OCI-LY1 (cell line): ENCODE measurements at regions not wholly inside any gene's neighbourhood (a gene's known extent, or its start where the extent isn't known, plus 50 kb on each side); places are given as distances from the start of the nearest gene placed in this dataset.

ENCODE experiments used
- H2AFZ ChIP-seq: fragments of 200-600 bp; sonication (generic), shearing (Covaris generic); 2 replicates; pipeline ENCODE4 v1.6.0; 2014; ENCODE audit warnings: antibody characterized with exemption, mild to moderate bottlenecking, low read length
- H3F3A ChIP-seq: fragments of 200-600 bp; sonication (generic), shearing (Covaris generic); 2 replicates; pipeline ENCODE4 v1.6.0; 2014; ENCODE audit warnings: mild to moderate bottlenecking, antibody characterized with exemption, low read length, moderate library complexity; ENCODE audit not compliant: insufficient read depth
- H3K27ac ChIP-seq: fragments of 200-600 bp; sonication (generic); 2 replicates; pipeline ENCODE4 v1.5.1; 2014; ENCODE audit warnings: low read length, mixed run types, mild to moderate bottlenecking, low read depth; ENCODE audit not compliant: poor library complexity, severe bottlenecking
- H3K27me3 ChIP-seq: fragments of 200-600 bp; sonication (generic); 2 replicates; pipeline ENCODE4 v1.6.0; 2014; ENCODE audit warnings: antibody characterized with exemption, mild to moderate bottlenecking, low read length, moderate library complexity; ENCODE audit not compliant: insufficient read depth
- H3K36me3 ChIP-seq: fragments of 200-600 bp; sonication (generic); 2 replicates; pipeline ENCODE4 v1.6.1; 2014; ENCODE audit warnings: mild to moderate bottlenecking, antibody characterized with exemption, low read length, moderate library complexity, mixed read lengths; ENCODE audit not compliant: insufficient read depth
- H3K4me1 ChIP-seq: fragments of 200-600 bp; sonication (generic); 2 replicates; pipeline ENCODE4 v1.5.1; 2014; ENCODE audit warnings: mild to moderate bottlenecking, low read length, moderate library complexity; ENCODE audit not compliant: insufficient read depth, severe bottlenecking
- H3K4me2 ChIP-seq: fragments of 200-600 bp; sonication (generic), shearing (Covaris generic); 2 replicates; pipeline ENCODE4 v1.6.1; 2014; ENCODE audit warnings: low read length
- H3K4me3 ChIP-seq: fragments of 200-600 bp; sonication (generic); 2 replicates; pipeline ENCODE4 v1.5.1; 2014; ENCODE audit warnings: low read length, low read depth, mild to moderate bottlenecking, mixed read lengths; ENCODE audit not compliant: poor library complexity, severe bottlenecking
- H3K79me2 ChIP-seq: fragments of 200-600 bp; shearing (Covaris generic); 2 replicates; pipeline ENCODE4 v1.6.1; 2016; ENCODE audit warnings: mixed run types, low read length, mixed read lengths; ENCODE audit not compliant: insufficient read depth
- H3K9ac ChIP-seq: fragments of 200-600 bp; sonication (generic), shearing (Covaris generic); 2 replicates; pipeline ENCODE4 v1.6.1; 2014; ENCODE audit warnings: mild to moderate bottlenecking, low read length, mixed read lengths
- H3K9me2 ChIP-seq: fragments of 200-600 bp; sonication (generic), shearing (Covaris generic); 2 replicates; pipeline ENCODE4 v1.6.1; 2014; ENCODE audit warnings: low read depth, mild to moderate bottlenecking, low read length, mixed read lengths
- H3K9me3 ChIP-seq: fragments of 200-600 bp; shearing (Covaris generic); 2 replicates; pipeline ENCODE4 v1.6.1; 2014; ENCODE audit warnings: low read length, mixed read lengths
- H4K20me1 ChIP-seq: fragments of 200-600 bp; sonication (generic), shearing (Covaris generic); 2 replicates; pipeline ENCODE4 v1.6.0; 2016; ENCODE audit warnings: mild to moderate bottlenecking, low read length; ENCODE audit not compliant: insufficient read depth
- CTCF ChIP-seq: fragments of 200-600 bp; sonication (generic), shearing (Covaris generic); IDR thresholded peaks from 2 replicates; pipeline ENCODE4 v1.5.1; 2017; ENCODE audit warnings: mild to moderate bottlenecking, antibody characterized with exemption, low read length, moderate library complexity, mixed read lengths
- EZH2 ChIP-seq: fragments of 200-600 bp; sonication (generic), shearing (Covaris generic); IDR thresholded peaks from 2 replicates; pipeline ENCODE4 v1.8.0; 2017; ENCODE audit warnings: borderline replicate concordance, mixed run types, mild to moderate bottlenecking, antibody characterized with exemption, low read length, moderate library complexity, mixed read lengths

GRCh38 chr9:82670000-82670399 is 392.9 kb downstream of the RASEF start:
- Histone ChIP-seq H3K4me2 (no peak overlapping the region), H3K36me3 (no peaks in the 10 kb centered on the region), H2AFZ (no peak overlapping the region), H3K9me3 (no peaks in the 10 kb centered on the region), H3F3A (no peaks in the 10 kb centered on the region), H3K4me1 (no peaks in the 10 kb centered on the region), H3K27me3 (no peaks in the 10 kb centered on the region), H3K4me3 (no peak overlapping the region), H3K27ac (no peak overlapping the region), H3K9ac (no peak overlapping the region), H4K20me1 (no peaks in the 10 kb centered on the region), H3K79me2 (no peaks in the 10 kb centered on the region), H3K9me2 (no peaks in the 10 kb centered on the region)
- TF ChIP-seq CTCF (no peak), EZH2 (no peak)

- Histone ChIP-seq H3K27me3 (no peaks in the 10 kb centered on the region), H2AFZ (no peak overlapping the region), H3F3A (no peaks in the 10 kb centered on the region), H3K9me2 (no peaks in the 10 kb centered on the region), H3K36me3 (no peaks in the 10 kb centered on the region), H3K9ac (no peak overlapping the region), H3K4me2 (no peak overlapping the region), H3K4me3 (no peak overlapping the region), H4K20me1 (no peaks in the 10 kb centered on the region), H3K27ac (no peak overlapping the region), H3K79me2 (no peaks in the 10 kb centered on the region), H3K4me1 (no peaks in the 10 kb centered on the region), H3K9me3 (no peaks in the 10 kb centered on the region)
- no peak for TF ChIP-seq EZH2
- no peak for TF ChIP-seq CTCF
These were observed 392.2 kb downstream of the RASEF start for GRCh38 chr9:82670726-82671125.

- Histone ChIP-seq H3F3A (no peaks in the 10 kb centered on the region), H3K9ac (no peak overlapping the region), H3K4me3 (no peak overlapping the region), H3K4me1 (no peaks in the 10 kb centered on the region), H3K9me3 (no peaks in the 10 kb centered on the region), H4K20me1 (no peaks in the 10 kb centered on the region), H3K79me2 (no peaks in the 10 kb centered on the region), H3K9me2 (no peaks in the 10 kb centered on the region), H2AFZ (no peak overlapping the region), H3K36me3 (no peaks in the 10 kb centered on the region), H3K27me3 (no peaks in the 10 kb centered on the region), H3K4me2 (no peak overlapping the region), H3K27ac (no peak overlapping the region)
- TF ChIP-seq CTCF (no peak), EZH2 (no peak)
These were observed 389.7 kb downstream of the RASEF start for GRCh38 chr9:82673201-82673600.
